ENCODE measurements at regions not wholly inside any gene's neighbourhood (a gene's known extent, or its start where the extent isn't known, plus 50 kb on each side); places are given as distances from the start of the nearest gene placed in this dataset.

DNA sequence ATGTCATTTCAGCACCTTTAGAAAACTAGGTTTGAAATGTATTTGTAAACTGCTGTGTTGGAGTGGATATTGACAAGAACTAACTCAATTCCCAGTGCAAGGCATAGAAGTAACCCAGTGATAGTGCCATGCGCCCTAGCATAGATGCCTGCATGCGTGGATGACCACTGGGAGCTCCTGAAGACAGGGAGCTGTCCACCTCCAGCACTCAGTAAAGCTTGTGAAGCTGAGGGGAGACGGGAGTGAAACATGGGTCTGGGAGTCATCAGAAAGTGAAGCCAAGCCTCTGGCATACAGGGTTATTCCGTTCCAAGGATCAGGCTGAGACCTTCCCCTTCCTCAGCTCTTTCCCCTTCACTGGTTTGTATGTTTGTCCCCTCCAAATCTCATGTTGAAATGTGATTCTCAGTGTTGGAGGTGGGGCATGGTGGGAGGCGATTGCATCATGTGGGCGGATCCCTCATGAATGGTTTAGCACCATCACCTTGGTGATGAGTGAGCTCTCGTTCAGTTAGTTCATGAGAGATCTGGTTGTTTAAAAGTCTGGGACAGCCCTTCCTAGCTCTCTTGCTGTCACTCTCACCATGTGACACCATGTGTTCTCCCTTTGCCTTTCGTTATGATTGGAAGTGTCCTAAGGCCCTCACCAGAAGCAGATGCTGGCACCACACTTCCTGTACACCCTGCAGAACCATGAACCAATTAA lies 146.5 kb upstream of the FERMT1 start:
- Histone ChIP-seq H4K20me1 (ENCODE audit: insufficient read depth, low read length) (no peaks in the 10 kb centered on the region), H3K27ac (ENCODE audit: low read length) (no peak overlapping the region), H3K4me3 (ENCODE audit: low read length) (peak overlapping the region; percentile 0; the same call in 1 of the 2 replicates), H3K9me3 (ENCODE audit: insufficient read depth, low read length) (no peaks in the 10 kb centered on the region), H3K36me3 (replicated peaks; ENCODE audit: low read depth, low read length) (no peaks in the 10 kb centered on the region), H2AFZ (ENCODE audit: low read depth, low read length) (peak overlapping the region; percentile 61), H3K9ac (ENCODE audit: low read length) (no peak overlapping the region), H3K79me2 (ENCODE audit: low read length) (no peaks in the 10 kb centered on the region), H3K4me1 (ENCODE audit: low read length) (no peaks in the 10 kb centered on the region), H3K27me3 (ENCODE audit: low read depth, low read length) (peaks cover 21% of the 10 kb centered on the region), H3K4me2 (ENCODE audit: low read length) (peak overlapping the region; percentile 34)
- TF ChIP-seq EZH2phosphoT487 (IDR thresholded peaks at IDR 0.05; ENCODE audit: low read depth) (no peak), CTCF (IDR thresholded peaks at IDR 0.05; ENCODE audit: low read depth, low read length) (no peak)

- Histone ChIP-seq H3K9me3 (ENCODE audit: insufficient read depth, low read length) (no peaks in the 10 kb centered on the region), H3K4me3 (ENCODE audit: low read length) (no peak overlapping the region; the same call in 1 of the 2 replicates), H3K27me3 (ENCODE audit: low read depth, low read length) (peaks cover 30% of the 10 kb centered on the region), H3K4me2 (ENCODE audit: low read length) (peak overlapping the region; percentile 7; the same call in 1 of the 2 replicates), H3K9ac (ENCODE audit: low read length) (no peak overlapping the region), H2AFZ (ENCODE audit: low read depth, low read length) (no peak overlapping the region), H3K27ac (ENCODE audit: low read length) (no peak overlapping the region), H3K4me1 (ENCODE audit: low read length) (no peaks in the 10 kb centered on the region), H4K20me1 (ENCODE audit: insufficient read depth, low read length) (no peaks in the 10 kb centered on the region), H3K79me2 (ENCODE audit: low read length) (no peaks in the 10 kb centered on the region), H3K36me3 (replicated peaks; ENCODE audit: low read depth, low read length) (no peaks in the 10 kb centered on the region)
- TF ChIP-seq EZH2phosphoT487 (IDR thresholded peaks at IDR 0.05; ENCODE audit: low read depth) (no peak), CTCF (IDR thresholded peaks at IDR 0.05; ENCODE audit: low read depth, low read length) (peak; percentile 58)
Observed at GRCh38 chr20:6265204-6265904, 142.5 kb upstream of the FERMT1 start.

DNA sequence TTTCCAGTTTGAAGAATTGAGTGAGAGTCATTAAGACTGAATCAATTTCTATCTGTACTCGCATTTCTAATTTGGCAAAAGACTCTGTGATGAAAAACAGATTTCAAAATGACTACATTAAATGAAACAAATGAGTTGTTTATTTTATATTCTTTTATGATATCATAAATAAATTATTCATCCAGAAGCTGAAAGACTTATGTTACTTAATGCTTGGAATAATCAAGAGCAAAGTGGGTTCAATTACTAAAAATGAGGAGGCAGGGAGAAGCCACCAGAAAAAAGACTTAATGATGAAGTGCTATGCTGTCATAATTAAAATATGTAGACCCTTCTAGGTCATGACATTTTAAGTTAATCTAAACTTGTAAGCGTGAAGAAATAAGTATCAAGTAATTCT lies 130.6 kb upstream of the FERMT1 start:
- no peaks in the 10 kb centered on the region for H3K9me3 ChIP-seq (ENCODE audit: insufficient read depth, low read length)
- H3K27ac ChIP-seq (ENCODE audit: low read length), result no peak overlapping the region
- no peak overlapping the region for H2AFZ ChIP-seq (ENCODE audit: low read depth, low read length)
- no peaks in the 10 kb centered on the region for H4K20me1 ChIP-seq (ENCODE audit: insufficient read depth, low read length)
- H3K4me3 ChIP-seq (ENCODE audit: low read length), result no peak overlapping the region
- TF ChIP-seq CTCF (IDR thresholded peaks at IDR 0.05; ENCODE audit: low read depth, low read length), result no peak
- no peak for TF ChIP-seq EZH2phosphoT487 (IDR thresholded peaks at IDR 0.05; ENCODE audit: low read depth)
- no peak overlapping the region for H3K4me2 ChIP-seq (ENCODE audit: low read length)
- no peaks in the 10 kb centered on the region for H3K36me3 ChIP-seq (replicated peaks; ENCODE audit: low read depth, low read length)
- H3K4me1 ChIP-seq (ENCODE audit: low read length), result no peaks in the 10 kb centered on the region
- no peaks in the 10 kb centered on the region for H3K79me2 ChIP-seq (ENCODE audit: low read length)
- peaks cover 9% of the 10 kb centered on the region; the same call in 1 of the 2 replicates for H3K27me3 ChIP-seq (ENCODE audit: low read depth, low read length)
- H3K9ac ChIP-seq (ENCODE audit: low read length), result no peak overlapping the region

- no peak overlapping the region for H3K9ac ChIP-seq (ENCODE audit: low read length)
- TF ChIP-seq EZH2phosphoT487 (IDR thresholded peaks at IDR 0.05; ENCODE audit: low read depth) (no peak), CTCF (IDR thresholded peaks at IDR 0.05; ENCODE audit: low read depth, low read length) (no peak)
- H3K4me1 ChIP-seq (ENCODE audit: low read length), result no peaks in the 10 kb centered on the region
- H2AFZ ChIP-seq (ENCODE audit: low read depth, low read length), result no peak overlapping the region
- no peaks in the 10 kb centered on the region for H4K20me1 ChIP-seq (ENCODE audit: insufficient read depth, low read length)
- no peak overlapping the region for H3K27ac ChIP-seq (ENCODE audit: low read length)
- H3K79me2 ChIP-seq (ENCODE audit: low read length), result no peaks in the 10 kb centered on the region
- H3K4me3 ChIP-seq (ENCODE audit: low read length), result no peak overlapping the region
- H3K4me2 ChIP-seq (ENCODE audit: low read length), result no peak overlapping the region
- no peaks in the 10 kb centered on the region for H3K36me3 ChIP-seq (replicated peaks; ENCODE audit: low read depth, low read length)
- H3K27me3 ChIP-seq (ENCODE audit: low read depth, low read length), result no peaks in the 10 kb centered on the region
- no peaks in the 10 kb centered on the region for H3K9me3 ChIP-seq (ENCODE audit: insufficient read depth, low read length)
Observed at GRCh38 chr20:6245436-6245835, 122.6 kb upstream of the FERMT1 start.
